Fibroblast of lung (primary cell): ENCODE measurements at regions not wholly inside any gene's neighbourhood (a gene's known extent, or its start where the extent isn't known, plus 50 kb on each side); places are given as distances from the start of the nearest gene placed in this dataset.

Experiments used
- DNase-seq, 2 donors: peaks; one replicate each; pipeline versions ENCODE4 v3.0.0 to v3.0.0-alpha.2; 2010; ENCODE audit warnings: low read depth in 2 of 2
- H2AFZ ChIP-seq: 2 replicates; pipeline ENCODE4 v1.5.1; 2012; ENCODE audit warnings: low read length, control low read depth, inconsistent platforms
- H3K27ac ChIP-seq: 2 replicates; pipeline ENCODE4 v1.5.1; 2011; ENCODE audit warnings: low read length, control low read depth; ENCODE audit not compliant: insufficient read depth
- H3K27me3 ChIP-seq: 2 replicates; pipeline ENCODE4 v1.5.1; 2011; ENCODE audit warnings: mild to moderate bottlenecking, low read length; ENCODE audit not compliant: control insufficient read depth, insufficient read depth
- H3K36me3 ChIP-seq: 2 replicates; pipeline ENCODE4 v1.5.1; 2011; ENCODE audit warnings: low read length; ENCODE audit not compliant: control insufficient read depth, insufficient read depth
- H3K4me1 ChIP-seq: 2 replicates; pipeline ENCODE4 v1.5.1; 2011; ENCODE audit warnings: low read length; ENCODE audit not compliant: control insufficient read depth, insufficient read depth; ENCODE audit errors: extremely low read depth
- H3K4me2 ChIP-seq: 2 replicates; pipeline ENCODE4 v1.5.1; 2011; ENCODE audit warnings: low read length, control low read depth; ENCODE audit not compliant: insufficient read depth; ENCODE audit errors: extremely low read depth
- H3K4me3 ChIP-seq, 4 experiments: fragments of 200-600 bp in 1 of 4; sonication (generic) in 1 of 4; replicated peaks in 1 of 4; 2 replicates each; pipeline ENCODE4 v1.5.1; 2011 to 2016; ENCODE audit warnings: low read length in 4 of 4, low read depth in 3 of 4, mild to moderate bottlenecking in 3 of 4, control low read depth in 2 of 4, inconsistent platforms in 1 of 4, mixed read lengths in 1 of 4; ENCODE audit not compliant: insufficient read depth in 1 of 4; ENCODE audit errors: control extremely low read depth in 1 of 4
- H3K79me2 ChIP-seq: 2 replicates; pipeline ENCODE4 v1.5.1; 2012; ENCODE audit warnings: mild to moderate bottlenecking, low read length, inconsistent platforms; ENCODE audit not compliant: control insufficient read depth, insufficient read depth
- H3K9ac ChIP-seq: 2 replicates; pipeline ENCODE4 v1.5.1; 2011; ENCODE audit warnings: mild to moderate bottlenecking, low read length, control low read depth; ENCODE audit not compliant: insufficient read depth
- H3K9me3 ChIP-seq: 2 replicates; pipeline ENCODE4 v1.5.1; 2012; ENCODE audit warnings: low read depth, low read length; ENCODE audit not compliant: control insufficient read depth, insufficient read depth
- H4K20me1 ChIP-seq: 2 replicates; pipeline ENCODE4 v1.5.1; 2011; ENCODE audit warnings: low read length; ENCODE audit not compliant: control insufficient read depth, insufficient read depth; ENCODE audit errors: extremely low read depth
- CTCF ChIP-seq, 2 donors: IDR thresholded peaks in 1 of 2; conservative IDR thresholded peaks in 1 of 2; 1 replicate in 1 of 2; 2 replicates in 1 of 2; pipeline ENCODE4 v1.5.1; 2011 to 2012; ENCODE audit warnings: low read length in 2 of 2, control low read depth in 1 of 2, inconsistent platforms in 1 of 2, low read depth in 1 of 2, mild to moderate bottlenecking in 1 of 2
- EZH2 ChIP-seq: IDR thresholded peaks from 2 replicates; pipeline ENCODE4 v1.5.1; 2012; ENCODE audit warnings: low read length, control low read depth, mild to moderate bottlenecking; ENCODE audit errors: missing control alignments

GRCh38 chr2:4884117-4884571, 808.0 kb upstream of the SOX11 start:
- no peak overlapping the region for H3K27ac ChIP-seq
- H3K4me2 ChIP-seq = no peak overlapping the region
- no peak overlapping the region for H3K9ac ChIP-seq
- H4K20me1 ChIP-seq = no peaks in the 10 kb centered on the region
- TF ChIP-seq EZH2 (no peak), CTCF (conservative IDR thresholded peaks at IDR 0.05 in 1 of 2, IDR thresholded peaks at IDR 0.05 in 1 of 2; ENCODE audit: low read depth in 1 of 2, low read length in 2 of 2) (no peak)
- no peaks in the 10 kb centered on the region for H3K79me2 ChIP-seq
- no peaks in the 10 kb centered on the region for H3K9me3 ChIP-seq
- no peaks in the 10 kb centered on the region for H3K27me3 ChIP-seq
- no peak for DNase-seq
- H2AFZ ChIP-seq = no peak overlapping the region
- no peaks in the 10 kb centered on the region for H3K36me3 ChIP-seq
- no peaks in the 10 kb centered on the region for H3K4me1 ChIP-seq
- no peak overlapping the region for H3K4me3 ChIP-seq

- Histone ChIP-seq H4K20me1 (no peaks in the 10 kb centered on the region), H3K27me3 (no peaks in the 10 kb centered on the region), H2AFZ (no peak overlapping the region), H3K79me2 (no peaks in the 10 kb centered on the region), H3K9me3 (no peaks in the 10 kb centered on the region), H3K27ac (no peak overlapping the region), H3K36me3 (no peaks in the 10 kb centered on the region), H3K4me2 (no peak overlapping the region), H3K4me1 (no peaks in the 10 kb centered on the region), H3K9ac (no peak overlapping the region), H3K4me3 (no peak overlapping the region)
- no peak for TF ChIP-seq CTCF (conservative IDR thresholded peaks at IDR 0.05 in 1 of 2, IDR thresholded peaks at IDR 0.05 in 1 of 2; ENCODE audit: low read depth in 1 of 2, low read length in 2 of 2)
- no peak for TF ChIP-seq EZH2
- no peak for DNase-seq
These were observed 800.8 kb upstream of the SOX11 start for GRCh38 chr2:4891394-4891793.

GRCh38 chr2:4895371-4895770, 796.8 kb upstream of the SOX11 start:
- no peak for TF ChIP-seq CTCF (conservative IDR thresholded peaks at IDR 0.05 in 1 of 2, IDR thresholded peaks at IDR 0.05 in 1 of 2; ENCODE audit: low read depth in 1 of 2, low read length in 2 of 2)
- no peak for TF ChIP-seq EZH2
- Histone ChIP-seq H3K9ac (no peak overlapping the region), H3K4me2 (no peak overlapping the region), H4K20me1 (no peaks in the 10 kb centered on the region), H3K9me3 (no peaks in the 10 kb centered on the region), H3K27ac (no peak overlapping the region), H3K27me3 (no peaks in the 10 kb centered on the region), H3K4me1 (no peaks in the 10 kb centered on the region), H3K4me3 (no peak overlapping the region), H3K36me3 (no peaks in the 10 kb centered on the region), H3K79me2 (no peaks in the 10 kb centered on the region), H2AFZ (no peak overlapping the region)
- DNase-seq = no peak
